Tibial artery (tissue), 4 donors: ENCODE measurements at regions not wholly inside any gene's neighbourhood (a gene's known extent, or its start where the extent isn't known, plus 50 kb on each side); places are given as distances from the start of the nearest gene placed in this dataset.

Experiments used
- DNase-seq, 2 donors: peaks; one replicate each; pipeline ENCODE4 v3.0.0-alpha.2; 2019
- H3K27ac ChIP-seq, 2 donors: fragments of 200-600 bp; sonication (generic) in 1 of 2; 1 replicate in 1 of 2; 2 replicates in 1 of 2; pipeline ENCODE4 v1.5.1; 2018 to 2019; ENCODE audit warnings: mild to moderate bottlenecking in 1 of 2
- H3K27me3 ChIP-seq, 2 donors: fragments of 200-600 bp; sonication (generic) in 1 of 2; one replicate each; pipeline versions ENCODE4 v1.5.1 to v1.6.0; 2016 to 2019
- H3K36me3 ChIP-seq, 3 donors: fragments of 200-600 bp; sonication (generic) in 2 of 3; one replicate each; pipeline ENCODE4 v1.5.1; 2016 to 2019; ENCODE audit warnings: mild to moderate bottlenecking in 2 of 3
- H3K4me1 ChIP-seq, 4 donors: fragments of 200-600 bp; sonication (generic) in 2 of 4; 1 replicate in 3 of 4; 2 replicates in 1 of 4; pipeline ENCODE4 v1.5.1; 2016 to 2019
- H3K4me3 ChIP-seq, 2 donors: fragments of 200-600 bp; sonication (generic) in 1 of 2; 1 replicate in 1 of 2; 2 replicates in 1 of 2; pipeline ENCODE4 v1.5.1; 2018 to 2019; ENCODE audit warnings: mild to moderate bottlenecking in 2 of 2
- H3K9me3 ChIP-seq, 3 donors: fragments of 200-600 bp; sonication (generic) in 1 of 3; one replicate each; pipeline ENCODE4 v1.5.1; 2016 to 2019
- CTCF ChIP-seq, 2 experiments: fragments of 200-600 bp in 1 of 2; fragments of 450-650 bp in 1 of 2; IDR thresholded peaks; one replicate each; pipeline ENCODE4 v1.5.1; 2017 to 2019; ENCODE audit warnings: antibody characterized with exemption in 2 of 2, mild to moderate bottlenecking in 1 of 2, moderate library complexity in 1 of 2
- intact Hi-C: fragments of 100-400 bp; cut with DNase I; formaldehyde crosslinking; loops from one replicate; pipeline ENCODE4 v1.15.0; 2023; ENCODE audit warnings: low total_unique reads

- intact Hi-C loops, result no loop called here
- DNase-seq, result no peak
- no peak for TF ChIP-seq CTCF (IDR thresholded peaks at IDR 0.05)
- no peaks in the 10 kb centered on the region for H3K4me1 ChIP-seq
- H3K9me3 ChIP-seq, result no peaks in the 10 kb centered on the region
- no peaks in the 10 kb centered on the region for H3K36me3 ChIP-seq
- no peak overlapping the region for H3K27ac ChIP-seq
- no peaks in the 10 kb centered on the region for H3K27me3 ChIP-seq
- no peak overlapping the region for H3K4me3 ChIP-seq
Observed at GRCh38 chr16:76824791-76825190, 366.2 kb upstream of the MON1B start.

GRCh38 chr16:76835339-76835738 is 355.7 kb upstream of the MON1B start:
- Histone ChIP-seq H3K27ac (no peak overlapping the region), H3K27me3 (no peaks in the 10 kb centered on the region), H3K4me3 (no peak overlapping the region), H3K9me3 (no peaks in the 10 kb centered on the region), H3K4me1 (no peaks in the 10 kb centered on the region), H3K36me3 (no peaks in the 10 kb centered on the region)
- DNase-seq, result no peak
- TF ChIP-seq CTCF (IDR thresholded peaks at IDR 0.05), result no peak
- intact Hi-C loops, result no loop called here

- Histone ChIP-seq H3K4me1 (no peaks in the 10 kb centered on the region), H3K27me3 (no peaks in the 10 kb centered on the region), H3K27ac (no peak overlapping the region), H3K4me3 (no peak overlapping the region), H3K36me3 (no peaks in the 10 kb centered on the region), H3K9me3 (no peaks in the 10 kb centered on the region)
- DNase-seq, result no peak
- TF ChIP-seq CTCF (IDR thresholded peaks at IDR 0.05), result no peak
- intact Hi-C loops, result no loop called here
Observed at GRCh38 chr16:76835779-76836300, 355.1 kb upstream of the MON1B start.

GRCh38 chr16:76837872-76838271 is 353.1 kb upstream of the MON1B start:
- no peak for DNase-seq
- Histone ChIP-seq H3K27me3 (no peaks in the 10 kb centered on the region), H3K36me3 (no peaks in the 10 kb centered on the region), H3K4me1 (no peaks in the 10 kb centered on the region), H3K9me3 (no peaks in the 10 kb centered on the region), H3K27ac (no peak overlapping the region), H3K4me3 (no peak overlapping the region)
- intact Hi-C loops, result no loop called here
- no peak for TF ChIP-seq CTCF (IDR thresholded peaks at IDR 0.05)

GRCh38 chr16:76854234-76854633 is 336.8 kb upstream of the MON1B start:
- DNase-seq, result no peak

More at GRCh38 chr16:76854234-76854633, 336.8 kb upstream of the MON1B start:
- Histone ChIP-seq H3K4me1 (no peaks in the 10 kb centered on the region), H3K36me3 (no peaks in the 10 kb centered on the region), H3K9me3 (peaks cover 0 to 6% (median 0%) of the 10 kb centered on the region in 3 donors), H3K27ac (no peak overlapping the region), H3K27me3 (no peaks in the 10 kb centered on the region), H3K4me3 (no peak overlapping the region)
- intact Hi-C loops, result no loop called here
- TF ChIP-seq CTCF (IDR thresholded peaks at IDR 0.05), result no peak
